Coronary artery (tissue), 2 donors: ENCODE measurements at regions not wholly inside any gene's neighbourhood (a gene's known extent, or its start where the extent isn't known, plus 50 kb on each side); places are given as distances from the start of the nearest gene placed in this dataset.
A peak's percentile ranks its signal among the peaks of the same experiment; 100 is the strongest.
"Not testable (repeated sequence)": the region's sequence is repeated elsewhere in the genome, so short reads cannot be mapped to it uniquely, and the experiment has no call there.

ENCODE experiments used
- DNase-seq: peaks from one replicate; pipeline ENCODE4 v3.0.0-alpha.2; 2017; ENCODE audit warnings: low spot score
- H3K27ac ChIP-seq, 2 donors: fragments of 200-600 bp; sonication (generic); one replicate each; pipeline ENCODE4 v1.5.1; 2016 to 2019
- H3K4me3 ChIP-seq: fragments of 200-600 bp; sonication (generic); 2 replicates; pipeline ENCODE4 v1.5.1; 2016; ENCODE audit warnings: mild to moderate bottlenecking, moderate library complexity
- CTCF ChIP-seq: fragments of 200-600 bp; sonication (generic); IDR thresholded peaks from one replicate; pipeline ENCODE4 v1.5.1; 2019; ENCODE audit warnings: antibody characterized with exemption

GRCh38 chr9:16289639-16290038 is 580.8 kb downstream of the BNC2 start:
- peak overlapping the region in 1 of 2 donors; percentile 32 for H3K27ac ChIP-seq
- TF ChIP-seq CTCF: no peak
- no peak overlapping the region for H3K4me3 ChIP-seq
- DNase-seq: peak; percentile 64

- Histone ChIP-seq H3K27ac (peak overlapping the region in 1 of 2 donors; percentile 32), H3K4me3 (no peak overlapping the region)
- peak; percentile 46 for DNase-seq
- TF ChIP-seq CTCF: no peak
Observed at GRCh38 chr9:16290169-16290568, 580.3 kb downstream of the BNC2 start.

GRCh38 chr9:16291921-16292320 is 578.5 kb downstream of the BNC2 start:
- no peak for TF ChIP-seq CTCF
- Histone ChIP-seq H3K27ac (no peak overlapping the region), H3K4me3 (no peak overlapping the region)
- no peak for DNase-seq

DNA sequence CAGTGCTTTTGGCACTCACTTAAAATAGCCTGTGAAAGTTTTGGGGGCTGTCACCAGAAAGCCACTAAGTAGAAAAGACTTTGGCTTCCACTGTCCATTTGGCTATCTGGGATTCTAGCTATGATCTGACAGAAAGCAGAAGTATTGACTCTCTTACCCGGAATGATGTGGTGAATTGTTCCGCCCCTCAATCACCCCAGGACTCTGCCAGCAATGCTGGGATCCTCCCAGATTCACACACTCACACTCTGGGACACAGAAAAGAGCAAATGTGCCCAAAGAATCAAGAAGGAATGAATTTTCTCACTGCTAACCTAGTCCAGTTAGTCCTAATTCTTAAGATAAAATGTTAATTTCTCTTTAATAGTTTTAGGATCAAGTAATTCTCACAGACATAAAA is 576.9 kb downstream of the BNC2 start:
- no peak for DNase-seq
- H3K4me3 ChIP-seq: no peak overlapping the region
- TF ChIP-seq CTCF: no peak

DNA sequence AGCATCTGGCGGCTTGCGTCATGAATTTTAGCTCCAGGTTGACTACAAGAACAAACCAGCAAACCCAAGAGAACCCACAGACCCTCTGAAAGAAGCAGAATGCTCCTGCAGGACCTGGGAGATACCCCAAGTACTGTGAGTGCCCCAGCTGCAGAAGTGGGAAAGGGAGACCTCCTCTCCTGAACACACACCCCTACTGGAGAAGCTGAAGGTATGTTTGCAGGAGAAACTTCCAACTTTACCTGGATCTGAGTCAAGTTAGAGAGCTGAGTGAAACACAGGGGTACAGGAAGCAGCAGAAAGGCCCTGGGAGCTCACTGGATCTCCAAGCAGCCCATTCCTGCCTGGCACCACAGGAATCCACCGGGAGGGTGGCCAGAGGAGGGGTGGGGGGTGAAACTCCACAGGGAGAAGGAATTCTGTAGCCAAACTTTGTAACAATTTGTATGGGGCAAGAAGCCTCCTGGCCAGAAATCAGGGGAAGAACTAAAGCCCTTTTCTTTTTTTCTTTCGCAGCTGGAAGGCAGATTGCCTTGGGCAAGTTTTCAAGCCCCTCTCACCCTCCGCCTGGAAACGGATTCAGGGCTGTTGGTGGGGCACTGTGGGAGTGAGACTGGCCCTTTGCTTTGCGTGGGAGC is 576.2 kb downstream of the BNC2 start:
- TF ChIP-seq CTCF: no peak
- Histone ChIP-seq H3K27ac (no peak overlapping the region), H3K4me3 (no peak overlapping the region)
- no peak for DNase-seq

More for the DNA sequence above, 576.9 kb downstream of the BNC2 start:
- H3K27ac ChIP-seq: peak overlapping the region in 1 of 2 donors; percentile 0

- peak; percentile 40 for DNase-seq
- H3K27ac ChIP-seq: not testable (repeated sequence)
Observed at GRCh38 chr9:16294940-16295339, 575.5 kb downstream of the BNC2 start.

GRCh38 chr9:16299368-16299767 is 571.1 kb downstream of the BNC2 start:
- not testable (repeated sequence) for H3K27ac ChIP-seq, DNase-seq, H3K4me3 ChIP-seq

More at GRCh38 chr9:16294940-16295339, 575.5 kb downstream of the BNC2 start:
- not testable (repeated sequence) for H3K4me3 ChIP-seq

DNA sequence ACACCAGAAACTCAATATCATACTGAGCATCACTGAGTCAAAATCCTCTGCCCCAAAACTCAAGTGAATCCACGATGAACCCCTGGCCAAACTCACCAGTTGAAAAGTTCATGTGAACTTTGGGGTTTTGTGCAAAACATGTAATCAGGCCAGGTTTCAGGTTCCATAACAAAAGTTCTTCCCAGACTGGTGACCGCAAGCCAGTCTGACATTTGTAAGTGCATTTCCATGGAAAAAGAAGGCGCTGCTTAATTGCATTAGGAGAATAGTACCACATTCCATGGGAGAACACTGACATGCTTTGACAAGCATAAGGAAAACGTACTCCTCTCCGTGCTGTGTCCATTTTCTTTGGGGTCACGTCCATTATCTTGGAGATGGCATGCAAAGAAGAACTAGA is 567.0 kb downstream of the BNC2 start:
- no peak for TF ChIP-seq CTCF
- H3K27ac ChIP-seq: no peak overlapping the region
- no peak for DNase-seq
- no peak overlapping the region for H3K4me3 ChIP-seq
